C4-2B (cell line): ENCODE measurements at regions not wholly inside any gene's neighbourhood (a gene's known extent, or its start where the extent isn't known, plus 50 kb on each side); places are given as distances from the start of the nearest gene placed in this dataset.

Experiments
- H3K27ac ChIP-seq: fragments of 450-650 bp; 2 replicates; pipeline ENCODE4 v1.5.1; 2017
- CTCF ChIP-seq: fragments of 450-650 bp; conservative IDR thresholded peaks from 2 replicates; pipeline ENCODE4 v1.5.1; 2017; ENCODE audit warnings: mild to moderate bottlenecking
- ZFX ChIP-seq: fragments of 450-650 bp; IDR thresholded peaks from 2 replicates; pipeline ENCODE4 v1.6.1; 2017

GRCh38 chr6:168226902-168227318 lies 92.7 kb downstream of the DACT2 start:
- TF ChIP-seq CTCF (no peak), ZFX (no peak)
- no peak overlapping the region for H3K27ac ChIP-seq

GRCh38 chr6:168226061-168226752 lies 93.4 kb downstream of the DACT2 start:
- no peak overlapping the region for H3K27ac ChIP-seq
- no peak for TF ChIP-seq ZFX

GRCh38 chr6:168225471-168225911 lies 94.1 kb downstream of the DACT2 start:
- no peak overlapping the region for H3K27ac ChIP-seq
- no peak for TF ChIP-seq CTCF
- no peak for TF ChIP-seq ZFX

- TF ChIP-seq CTCF (no peak), ZFX (no peak)
- H3K27ac ChIP-seq = no peak overlapping the region
These were observed 95.8 kb downstream of the DACT2 start for GRCh38 chr6:168223755-168224154.

DNA sequence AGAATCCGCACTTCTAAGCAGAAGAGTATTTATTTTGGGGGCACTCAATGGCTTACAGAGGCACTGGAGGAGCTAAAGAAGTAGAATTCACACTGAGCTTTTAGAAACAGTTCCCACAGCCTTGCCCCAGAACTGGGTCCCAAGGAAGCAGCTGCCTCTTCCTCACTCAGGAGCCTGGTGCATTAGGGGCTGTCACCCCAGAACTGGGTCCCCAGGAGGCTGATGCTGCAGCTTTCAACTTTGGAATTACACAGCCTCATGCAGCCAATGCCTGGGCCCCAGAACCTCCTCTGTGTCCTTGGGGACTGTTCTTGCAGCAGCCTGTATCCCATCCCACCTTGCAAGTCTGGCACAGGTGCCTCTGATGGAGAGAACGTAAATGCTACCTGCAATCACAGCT lies 96.4 kb downstream of the DACT2 start:
- no peak overlapping the region for H3K27ac ChIP-seq
- TF ChIP-seq CTCF (no peak), ZFX (no peak)

- TF ChIP-seq ZFX = no peak
- TF ChIP-seq CTCF = no peak
- no peak overlapping the region for H3K27ac ChIP-seq
These were observed 97.2 kb downstream of the DACT2 start for GRCh38 chr6:168222115-168223043.

DNA sequence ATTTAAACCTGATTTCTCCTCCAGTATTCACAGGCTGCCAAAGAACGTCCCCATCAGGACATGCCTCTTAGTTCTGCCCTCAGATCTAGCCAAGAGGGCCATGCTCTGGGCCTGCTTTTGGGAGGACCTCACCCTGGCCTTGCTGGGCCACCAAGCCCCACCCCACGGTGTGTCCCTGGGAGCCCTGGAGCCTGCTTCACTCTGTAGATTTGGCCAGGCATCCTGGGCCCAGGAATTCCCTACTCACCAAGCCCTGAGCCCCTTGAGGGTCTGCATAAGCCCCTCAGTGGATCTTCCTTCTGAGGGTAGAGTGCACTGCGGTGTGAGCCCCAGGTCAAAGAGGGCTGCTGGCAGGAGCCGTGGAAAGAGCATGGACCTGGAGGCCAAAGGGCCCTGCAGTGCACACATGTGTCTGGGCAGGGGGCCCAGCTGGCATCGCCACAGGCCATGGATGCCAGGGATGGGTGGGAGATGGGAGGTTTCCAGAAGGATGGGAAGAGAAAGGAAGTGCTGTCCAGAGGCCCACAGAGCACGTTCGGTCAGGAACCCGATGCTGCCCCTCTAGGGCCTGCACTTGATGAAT lies 98.0 kb downstream of the DACT2 start:
- no peak overlapping the region for H3K27ac ChIP-seq
- TF ChIP-seq ZFX = no peak
- no peak for TF ChIP-seq CTCF
